GM18520 (cell line): ENCODE measurements at regions not wholly inside any gene's neighbourhood (a gene's known extent, or its start where the extent isn't known, plus 50 kb on each side); places are given as distances from the start of the nearest gene placed in this dataset.

ENCODE experiments used
- ATAC-seq: cut with Tn5 transposase; IDR thresholded peaks from one replicate; pipeline ENCODE4 v1.9.1; 2021; ENCODE audit not compliant: unreplicated experiment

- no peak for ATAC-seq
These were observed 500.8 kb downstream of the INSC start for GRCh38 chr11:15615398-15616096.

- ATAC-seq = no peak
These were observed 501.7 kb downstream of the INSC start for GRCh38 chr11:15616130-15617105.

DNA sequence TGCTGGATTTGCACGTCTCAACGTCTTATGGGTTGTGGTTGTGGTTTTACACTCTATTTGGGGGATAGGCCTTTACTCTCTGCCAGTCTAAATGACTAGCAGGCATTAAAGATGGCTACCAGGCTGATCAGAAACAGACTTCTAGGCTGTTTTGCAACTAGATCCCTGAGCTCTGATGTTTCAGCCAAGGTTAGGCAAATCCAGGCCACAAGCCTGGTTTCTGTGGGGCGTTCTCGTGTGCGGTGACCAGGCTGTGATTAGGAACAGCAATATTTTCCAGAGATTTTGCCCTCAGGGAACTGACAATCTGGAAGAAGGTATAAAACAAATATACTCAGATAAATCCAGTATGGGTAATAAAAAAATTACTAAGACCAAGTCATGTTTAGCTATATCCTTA, 502.4 kb downstream of the INSC start:
- ATAC-seq = no peak

GRCh38 chr11:15618583-15619032, 503.9 kb downstream of the INSC start:
- ATAC-seq = no peak

GRCh38 chr11:15621565-15621964, 506.8 kb downstream of the INSC start:
- no peak for ATAC-seq

GRCh38 chr11:15622231-15622890, 507.6 kb downstream of the INSC start:
- no peak for ATAC-seq

- ATAC-seq = no peak
These were observed 510.0 kb downstream of the INSC start for GRCh38 chr11:15624701-15625100.

- ATAC-seq = no peak
These were observed 511.0 kb downstream of the INSC start for GRCh38 chr11:15625691-15626090.

GRCh38 chr11:15627560-15627959, 512.8 kb downstream of the INSC start:
- ATAC-seq = no peak

- no peak for ATAC-seq
These were observed 515.1 kb downstream of the INSC start for GRCh38 chr11:15629690-15630321.

- no peak for ATAC-seq
These were observed 516.2 kb downstream of the INSC start for GRCh38 chr11:15630896-15631295.

GRCh38 chr11:15635521-15635920, 520.8 kb downstream of the INSC start:
- ATAC-seq = no peak

DNA sequence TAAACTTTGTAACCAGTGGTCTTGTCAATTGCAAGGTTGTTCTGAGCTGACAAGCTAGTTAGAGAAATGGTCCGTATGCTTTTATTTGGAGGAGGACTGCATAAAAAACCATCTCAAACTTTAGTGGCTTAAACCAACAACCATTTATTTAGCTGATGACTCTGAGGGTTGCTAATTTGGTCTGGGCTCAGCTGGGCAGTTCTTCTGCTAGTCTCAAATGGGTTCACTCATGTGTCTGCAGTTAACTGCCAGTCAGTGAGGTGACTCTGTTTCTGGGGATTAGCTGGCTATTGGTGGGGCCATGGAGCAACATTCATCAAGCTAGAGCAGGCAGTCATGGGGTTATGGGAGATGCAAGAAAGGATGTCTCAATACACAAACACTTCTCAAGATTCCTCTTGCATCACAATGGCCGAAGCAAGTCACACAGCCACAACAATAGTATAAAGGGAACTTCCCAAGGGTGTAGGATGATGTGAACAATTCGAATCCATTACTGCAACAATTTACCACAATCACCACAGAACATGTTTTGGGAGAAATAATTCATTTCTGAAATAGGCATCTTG, 521.9 kb downstream of the INSC start:
- ATAC-seq = no peak

- no peak for ATAC-seq
These were observed 523.7 kb downstream of the INSC start for GRCh38 chr11:15638386-15638787.

DNA sequence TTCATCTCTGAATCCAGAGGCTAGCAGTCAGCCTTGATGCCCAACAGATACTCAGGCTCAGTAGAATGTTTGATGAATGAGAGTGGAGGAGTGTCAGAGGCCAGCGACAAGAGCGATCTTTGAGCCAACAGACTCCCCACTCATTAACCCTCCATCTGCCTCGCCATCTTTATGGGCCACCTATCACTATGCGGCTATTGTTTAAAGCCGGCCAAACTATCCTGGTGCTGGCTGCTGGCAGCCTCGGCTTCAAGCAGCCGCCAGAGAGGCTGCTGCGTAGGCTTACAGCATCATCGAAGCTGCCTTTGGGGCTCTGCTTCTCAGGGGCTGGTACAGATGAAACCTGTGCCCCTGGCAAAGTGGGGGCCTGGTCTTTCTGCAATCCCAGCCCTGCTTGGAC, 525.6 kb downstream of the INSC start:
- ATAC-seq = no peak

DNA sequence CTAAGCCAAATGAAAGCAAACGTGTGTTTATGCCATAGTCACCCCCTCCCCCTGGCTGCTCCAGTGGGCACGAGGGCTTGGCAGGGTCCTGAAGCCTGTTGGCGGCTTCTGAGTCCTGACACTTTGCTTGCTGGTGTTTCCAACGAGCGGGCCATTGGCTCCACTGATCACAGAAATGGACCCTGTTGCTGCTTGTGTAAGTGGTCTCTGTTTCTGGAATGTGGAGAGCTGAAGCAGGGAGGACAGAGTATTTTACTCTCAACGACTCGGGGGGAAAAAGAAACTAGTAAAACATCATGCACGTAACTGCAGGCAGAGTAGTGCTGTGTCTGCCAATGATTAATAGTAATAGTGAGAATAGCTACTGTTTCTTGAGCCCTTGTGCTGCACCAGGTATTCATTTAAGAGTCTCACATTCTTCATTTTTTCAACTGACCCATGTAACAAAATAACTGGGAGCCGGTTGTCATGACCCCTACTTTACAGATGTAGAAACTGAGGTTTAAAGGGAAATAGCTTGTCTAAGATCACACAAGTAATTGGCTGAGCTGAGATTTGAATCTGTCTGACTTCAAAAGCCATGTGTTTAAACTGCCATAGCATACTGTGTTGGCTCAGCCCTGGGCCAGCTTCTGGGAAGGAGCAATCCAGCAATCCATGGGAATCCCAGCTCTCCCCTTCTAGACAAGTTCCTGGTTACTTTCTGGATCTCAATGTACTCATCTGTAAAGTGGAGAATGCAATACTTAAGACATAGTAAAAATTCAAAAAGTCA, 526.7 kb downstream of the INSC start:
- ATAC-seq = no peak

GRCh38 chr11:15645201-15645600, 530.5 kb downstream of the INSC start:
- no peak for ATAC-seq

DNA sequence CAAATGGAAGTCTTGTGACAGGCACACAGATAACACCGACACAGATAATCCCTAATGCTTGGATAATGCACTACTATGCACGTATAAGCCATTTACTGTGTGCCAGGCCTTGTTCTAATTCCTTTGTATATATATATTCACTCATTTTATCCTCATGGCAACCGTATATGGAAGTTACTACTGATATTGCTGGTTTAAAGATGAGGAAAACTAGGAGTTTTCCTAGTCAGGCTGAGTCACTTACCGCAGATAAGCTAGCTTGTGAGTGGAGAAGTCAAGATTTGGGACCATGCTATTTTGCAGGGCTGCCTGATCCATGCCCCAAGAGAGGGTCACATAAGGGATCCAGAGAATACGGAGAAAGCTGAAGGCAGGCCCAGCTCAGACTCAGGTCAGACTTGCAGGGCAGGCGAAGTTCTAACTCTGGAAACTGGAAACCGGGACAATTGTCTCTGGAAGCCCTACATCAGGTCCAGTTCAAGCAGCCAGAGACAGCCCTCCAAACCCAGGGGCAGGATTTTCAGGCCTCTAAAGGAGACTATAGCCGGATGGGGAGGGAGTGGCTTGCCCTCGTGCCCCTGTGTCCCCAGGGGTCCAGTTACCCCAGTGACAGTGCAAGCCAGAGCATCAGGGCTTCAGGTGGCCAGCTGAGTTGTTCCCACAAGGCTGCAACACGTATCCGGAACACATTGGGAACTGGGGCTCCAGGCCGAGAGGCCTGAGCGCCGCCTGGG, 534.8 kb downstream of the INSC start:
- ATAC-seq = no peak
